SK-N-SH treated with all-trans-retinoic acid at 6 μM for 48 hours (cell line): ENCODE measurements at regions not wholly inside any gene's neighbourhood (a gene's known extent, or its start where the extent isn't known, plus 50 kb on each side); places are given as distances from the start of the nearest gene placed in this dataset.

Experiments used
- ARNTL ChIP-seq: fragments of 450-650 bp; formaldehyde crosslinking; IDR thresholded peaks from 2 replicates; pipeline ENCODE4 v1.5.0; 2020; ENCODE audit warnings: low read depth, mild to moderate bottlenecking, moderate library complexity, borderline replicate concordance
- BACH2 ChIP-seq: fragments of 250-450 bp; sonication (Bioruptor Pico); IDR thresholded peaks from 2 replicates; pipeline ENCODE4 v1.9.0; 2021; ENCODE audit warnings: mild to moderate bottlenecking, borderline replicate concordance
- CREB5 ChIP-seq: fragments of 250-450 bp; sonication (Bioruptor Pico); IDR thresholded peaks from 2 replicates; pipeline ENCODE4 v1.5.1; 2020; ENCODE audit warnings: low read depth, mild to moderate bottlenecking, moderate library complexity
- CSDC2 ChIP-seq: fragments of 250-450 bp; sonication (Bioruptor Pico); IDR thresholded peaks from 2 replicates; pipeline ENCODE4 v1.5.0; 2020; ENCODE audit warnings: mild to moderate bottlenecking, moderate library complexity
- ESRRG ChIP-seq: fragments of 250-450 bp; sonication (Bioruptor Pico); IDR thresholded peaks from 2 replicates; pipeline ENCODE4 v1.6.1; 2021; ENCODE audit warnings: mild to moderate bottlenecking
- PPARA ChIP-seq: fragments of 250-450 bp; sonication (Bioruptor Pico); IDR thresholded peaks from 2 replicates; pipeline ENCODE4 v1.5.0; 2020; ENCODE audit warnings: mild to moderate bottlenecking, borderline replicate concordance
- RARB ChIP-seq: fragments of 250-450 bp; sonication (Bioruptor Pico); IDR thresholded peaks from 2 replicates; pipeline ENCODE4 v1.8.0; 2021; ENCODE audit warnings: mild to moderate bottlenecking, moderate library complexity
- TCF4 ChIP-seq: fragments of 250-450 bp; sonication (Bioruptor Pico); IDR thresholded peaks from 2 replicates; pipeline ENCODE4 v1.8.0; 2021; ENCODE audit warnings: mild to moderate bottlenecking, moderate library complexity, borderline replicate concordance
- ZFP3 ChIP-seq: fragments of 250-450 bp; sonication (Bioruptor Pico); IDR thresholded peaks from 2 replicates; pipeline ENCODE4 v1.5.0; 2020; ENCODE audit warnings: mild to moderate bottlenecking, moderate library complexity
- ZFP30 ChIP-seq: fragments of 450-650 bp; formaldehyde crosslinking; IDR thresholded peaks from 2 replicates; pipeline ENCODE4 v1.5.0; 2022; ENCODE audit warnings: mild to moderate bottlenecking, moderate library complexity
- TF ChIP-seq, protein P1 (sequence below): fragments of 250-450 bp; sonication (Bioruptor Pico); IDR thresholded peaks from 2 replicates; pipeline ENCODE4 v1.8.0; 2020; ENCODE audit warnings: mild to moderate bottlenecking, moderate library complexity, borderline replicate concordance
- TF ChIP-seq, protein P2 (sequence below): fragments of 250-450 bp; sonication (Bioruptor Pico); IDR thresholded peaks from 2 replicates; pipeline ENCODE4 v1.5.1; 2021; ENCODE audit warnings: mild to moderate bottlenecking, moderate library complexity

- TF ChIP-seq RARB, result no peak
- no peak for TF ChIP-seq CSDC2 (CRISPR knock-in tag)
- no peak for TF ChIP-seq CREB5
- TF ChIP-seq ZFP30 (CRISPR knock-in tag), result no peak
- TF ChIP-seq, protein P1, sequence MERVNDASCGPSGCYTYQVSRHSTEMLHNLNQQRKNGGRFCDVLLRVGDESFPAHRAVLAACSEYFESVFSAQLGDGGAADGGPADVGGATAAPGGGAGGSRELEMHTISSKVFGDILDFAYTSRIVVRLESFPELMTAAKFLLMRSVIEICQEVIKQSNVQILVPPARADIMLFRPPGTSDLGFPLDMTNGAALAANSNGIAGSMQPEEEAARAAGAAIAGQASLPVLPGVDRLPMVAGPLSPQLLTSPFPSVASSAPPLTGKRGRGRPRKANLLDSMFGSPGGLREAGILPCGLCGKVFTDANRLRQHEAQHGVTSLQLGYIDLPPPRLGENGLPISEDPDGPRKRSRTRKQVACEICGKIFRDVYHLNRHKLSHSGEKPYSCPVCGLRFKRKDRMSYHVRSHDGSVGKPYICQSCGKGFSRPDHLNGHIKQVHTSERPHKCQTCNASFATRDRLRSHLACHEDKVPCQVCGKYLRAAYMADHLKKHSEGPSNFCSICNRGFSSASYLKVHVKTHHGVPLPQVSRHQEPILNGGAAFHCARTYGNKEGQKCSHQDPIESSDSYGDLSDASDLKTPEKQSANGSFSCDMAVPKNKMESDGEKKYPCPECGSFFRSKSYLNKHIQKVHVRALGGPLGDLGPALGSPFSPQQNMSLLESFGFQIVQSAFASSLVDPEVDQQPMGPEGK (CRISPR knock-in tag), result no peak
- TF ChIP-seq ARNTL, result no peak
- TF ChIP-seq TCF4 (CRISPR knock-in tag), result no peak
- no peak for TF ChIP-seq ZFP3 (CRISPR knock-in tag)
- TF ChIP-seq PPARA (CRISPR knock-in tag), result no peak
- no peak for TF ChIP-seq BACH2 (CRISPR knock-in tag)
- TF ChIP-seq, protein P2, sequence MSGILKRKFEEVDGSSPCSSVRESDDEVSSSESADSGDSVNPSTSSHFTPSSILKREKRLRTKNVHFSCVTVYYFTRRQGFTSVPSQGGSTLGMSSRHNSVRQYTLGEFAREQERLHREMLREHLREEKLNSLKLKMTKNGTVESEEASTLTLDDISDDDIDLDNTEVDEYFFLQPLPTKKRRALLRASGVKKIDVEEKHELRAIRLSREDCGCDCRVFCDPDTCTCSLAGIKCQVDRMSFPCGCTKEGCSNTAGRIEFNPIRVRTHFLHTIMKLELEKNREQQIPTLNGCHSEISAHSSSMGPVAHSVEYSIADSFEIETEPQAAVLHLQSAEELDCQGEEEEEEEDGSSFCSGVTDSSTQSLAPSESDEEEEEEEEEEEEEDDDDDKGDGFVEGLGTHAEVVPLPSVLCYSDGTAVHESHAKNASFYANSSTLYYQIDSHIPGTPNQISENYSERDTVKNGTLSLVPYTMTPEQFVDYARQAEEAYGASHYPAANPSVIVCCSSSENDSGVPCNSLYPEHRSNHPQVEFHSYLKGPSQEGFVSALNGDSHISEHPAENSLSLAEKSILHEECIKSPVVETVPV (CRISPR knock-in tag), result no peak
- TF ChIP-seq ESRRG, result no peak
Measured at GRCh38 chr13:74346960-74347359, 212.8 kb upstream of the KLF12 start.
